ENCODE measurements at regions not wholly inside any gene's neighbourhood (a gene's known extent, or its start where the extent isn't known, plus 50 kb on each side); places are given as distances from the start of the nearest gene placed in this dataset.

DNA sequence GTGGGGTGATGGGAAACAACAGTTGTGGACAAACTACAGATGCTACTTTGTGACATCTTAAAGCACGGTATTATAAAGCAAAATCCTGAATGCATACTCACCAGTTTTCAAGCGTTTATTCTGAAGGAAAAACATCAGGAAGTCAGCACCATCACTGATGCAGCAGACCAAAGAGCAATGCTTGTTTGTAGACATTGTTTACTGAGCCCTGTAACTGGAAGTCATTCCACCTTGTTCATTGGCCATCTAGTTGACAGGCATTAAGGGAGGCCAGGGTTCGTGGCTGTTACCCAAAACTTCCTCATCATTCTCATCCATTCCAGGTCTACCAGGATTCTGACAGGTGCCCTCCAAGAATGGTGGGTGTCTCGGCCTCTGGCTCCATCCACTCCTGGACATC lies 55.3 kb upstream of the FAM204A start:
- Mint-ChIP-seq H3K27ac (ENCODE audit: unreplicated experiment) (no peak overlapping the region), H3K4me1 (peaks cover 5% of the 10 kb centered on the region), H3K27me3 (ENCODE audit: low read depth) (no peaks in the 10 kb centered on the region), H3K36me3 (ENCODE audit: low read depth) (no peaks in the 10 kb centered on the region), H3K4me3 (no peak overlapping the region), H3K9me3 (peaks cover 2% of the 10 kb centered on the region)
- no peak for DNase-seq (ENCODE audit: low read depth, low spot score)
- TF ChIP-seq, protein P1, sequence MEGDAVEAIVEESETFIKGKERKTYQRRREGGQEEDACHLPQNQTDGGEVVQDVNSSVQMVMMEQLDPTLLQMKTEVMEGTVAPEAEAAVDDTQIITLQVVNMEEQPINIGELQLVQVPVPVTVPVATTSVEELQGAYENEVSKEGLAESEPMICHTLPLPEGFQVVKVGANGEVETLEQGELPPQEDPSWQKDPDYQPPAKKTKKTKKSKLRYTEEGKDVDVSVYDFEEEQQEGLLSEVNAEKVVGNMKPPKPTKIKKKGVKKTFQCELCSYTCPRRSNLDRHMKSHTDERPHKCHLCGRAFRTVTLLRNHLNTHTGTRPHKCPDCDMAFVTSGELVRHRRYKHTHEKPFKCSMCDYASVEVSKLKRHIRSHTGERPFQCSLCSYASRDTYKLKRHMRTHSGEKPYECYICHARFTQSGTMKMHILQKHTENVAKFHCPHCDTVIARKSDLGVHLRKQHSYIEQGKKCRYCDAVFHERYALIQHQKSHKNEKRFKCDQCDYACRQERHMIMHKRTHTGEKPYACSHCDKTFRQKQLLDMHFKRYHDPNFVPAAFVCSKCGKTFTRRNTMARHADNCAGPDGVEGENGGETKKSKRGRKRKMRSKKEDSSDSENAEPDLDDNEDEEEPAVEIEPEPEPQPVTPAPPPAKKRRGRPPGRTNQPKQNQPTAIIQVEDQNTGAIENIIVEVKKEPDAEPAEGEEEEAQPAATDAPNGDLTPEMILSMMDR (conservative IDR thresholded peaks at IDR 0.05), result no peak

DNA sequence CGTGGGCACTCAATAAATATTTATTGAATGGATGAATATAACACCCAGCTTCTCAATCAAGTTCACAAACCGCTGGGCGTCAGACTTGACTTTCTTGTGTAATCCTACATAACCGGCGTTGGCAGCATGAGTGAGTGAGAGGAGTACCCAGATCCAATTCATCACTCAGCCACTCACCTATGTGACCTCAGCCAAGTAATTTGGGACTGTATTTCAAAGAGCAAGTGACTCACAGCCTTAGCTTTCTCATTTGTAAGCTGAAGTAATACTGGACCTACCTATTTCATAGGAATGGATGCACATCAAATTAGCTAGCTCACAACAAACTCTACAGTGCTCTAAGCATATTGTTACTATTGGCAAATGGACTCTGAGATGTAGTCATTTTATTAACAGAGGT lies 53.8 kb upstream of the FAM204A start:
- no peak for DNase-seq (ENCODE audit: low read depth, low spot score)
- Mint-ChIP-seq H3K9me3 (no peaks in the 10 kb centered on the region), H3K27ac (ENCODE audit: unreplicated experiment) (no peak overlapping the region), H3K4me3 (no peak overlapping the region), H3K27me3 (ENCODE audit: low read depth) (no peaks in the 10 kb centered on the region), H3K4me1 (peaks cover 5% of the 10 kb centered on the region), H3K36me3 (ENCODE audit: low read depth) (no peaks in the 10 kb centered on the region)
- TF ChIP-seq, protein P1 (conservative IDR thresholded peaks at IDR 0.05), result no peak

DNA sequence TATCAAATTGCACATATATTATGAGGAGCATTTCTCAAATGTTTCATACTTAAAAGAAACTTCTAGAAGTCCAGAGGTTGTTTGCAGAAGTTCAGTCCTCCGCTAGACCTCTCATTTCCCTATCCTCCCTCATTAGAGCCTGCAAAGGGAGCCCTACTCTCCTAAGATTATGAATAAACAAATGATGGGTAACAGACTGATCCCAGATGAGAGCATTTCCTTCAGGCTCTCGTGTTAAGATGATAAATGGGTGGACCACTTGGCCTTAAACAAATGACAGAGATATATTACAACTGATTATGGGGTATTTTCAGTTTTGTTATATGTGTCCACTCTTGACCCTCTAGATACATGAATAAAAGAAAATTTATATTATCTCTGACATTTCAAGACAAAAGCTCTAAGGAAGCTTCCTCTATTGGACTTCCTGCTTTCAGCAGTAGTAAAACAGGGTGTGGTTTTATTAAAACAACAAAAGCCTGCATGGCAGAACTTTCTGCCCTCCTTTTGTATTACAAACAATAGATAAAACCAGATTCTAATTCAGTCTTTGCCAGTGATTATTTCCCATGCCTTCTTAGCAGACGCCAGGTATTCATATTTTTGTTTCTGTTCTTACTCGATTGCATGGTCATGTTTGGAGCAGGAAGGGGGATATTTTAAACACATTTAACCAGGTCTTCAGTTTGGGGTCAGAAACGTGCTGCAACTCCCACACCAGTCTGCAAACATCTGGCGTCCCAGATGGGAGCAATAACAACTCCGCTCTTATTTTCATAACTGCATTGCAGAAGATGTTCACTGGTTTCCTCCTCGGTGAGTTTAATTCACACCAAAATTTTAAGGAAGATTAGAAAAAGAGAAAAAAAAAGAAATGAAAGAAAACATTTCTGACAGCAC lies 52.4 kb upstream of the FAM204A start:
- H3K27ac Mint-ChIP-seq (ENCODE audit: unreplicated experiment), result no peak overlapping the region
- no peak for DNase-seq (ENCODE audit: low read depth, low spot score)
- H3K9me3 Mint-ChIP-seq, result no peaks in the 10 kb centered on the region
- H3K36me3 Mint-ChIP-seq (ENCODE audit: low read depth), result no peaks in the 10 kb centered on the region
- no peaks in the 10 kb centered on the region for H3K27me3 Mint-ChIP-seq (ENCODE audit: low read depth)
- TF ChIP-seq, protein P1 (conservative IDR thresholded peaks at IDR 0.05), result no peak
- H3K4me3 Mint-ChIP-seq, result no peak overlapping the region
- peaks cover 5% of the 10 kb centered on the region for H3K4me1 Mint-ChIP-seq

DNA sequence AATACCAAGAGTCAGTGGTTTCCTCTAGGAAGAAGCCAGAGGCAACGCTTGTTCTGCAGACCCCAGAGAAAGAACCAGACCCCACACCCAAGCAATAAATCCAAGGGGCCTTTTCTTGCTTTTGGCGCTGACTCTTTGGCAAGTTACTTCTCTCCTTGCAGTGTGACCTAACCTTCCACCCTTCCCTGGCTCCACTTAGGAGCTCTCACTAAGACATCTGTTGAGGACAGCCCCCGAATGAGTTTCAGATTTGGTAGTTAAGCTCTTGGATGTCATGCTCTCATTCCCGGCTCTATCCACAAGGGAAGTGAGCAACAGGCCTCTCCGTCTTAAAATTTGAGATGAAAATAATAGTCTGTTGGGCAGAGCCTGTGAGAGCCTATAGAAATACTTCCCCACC lies 50.6 kb upstream of the FAM204A start:
- H3K9me3 Mint-ChIP-seq, result peaks cover 3% of the 10 kb centered on the region
- H3K4me1 Mint-ChIP-seq, result peaks cover 5% of the 10 kb centered on the region
- no peak for DNase-seq (ENCODE audit: low read depth, low spot score)
- TF ChIP-seq, protein P1 (conservative IDR thresholded peaks at IDR 0.05), result no peak
- H3K27ac Mint-ChIP-seq (ENCODE audit: unreplicated experiment), result no peak overlapping the region
- no peak overlapping the region for H3K4me3 Mint-ChIP-seq
- peaks cover 4% of the 10 kb centered on the region for H3K27me3 Mint-ChIP-seq (ENCODE audit: low read depth)
- H3K36me3 Mint-ChIP-seq (ENCODE audit: low read depth), result no peaks in the 10 kb centered on the region
